RWPE2 (cell line): ENCODE measurements at regions not wholly inside any gene's neighbourhood (a gene's known extent, or its start where the extent isn't known, plus 50 kb on each side); places are given as distances from the start of the nearest gene placed in this dataset.

ENCODE experiments used
- ATAC-seq: fragments of 200-7000 bp; cut with Tn5 transposase; 3 replicates; pipeline ENCODE4 v1.9.1; 2021; ENCODE audit warnings: low read depth
- DNase-seq: peaks from one replicate; pipeline ENCODE4 v3.0.0-alpha.2; 2020; ENCODE audit warnings: low spot score
- H3K27ac ChIP-seq: fragments of 450-650 bp; 2 replicates; pipeline ENCODE4 v1.5.1; 2017; ENCODE audit warnings: mild to moderate bottlenecking; ENCODE audit not compliant: poor library complexity, severe bottlenecking
- H3K27me3 ChIP-seq: fragments of 250-450 bp; sonication (Bioruptor Pico); 2 replicates; pipeline ENCODE4 v1.5.1; 2021; ENCODE audit warnings: mild to moderate bottlenecking, moderate library complexity; ENCODE audit not compliant: insufficient read depth, poor library complexity, severe bottlenecking
- H3K36me3 ChIP-seq: fragments of 250-450 bp; sonication (Bioruptor Pico); 2 replicates; pipeline ENCODE4 v1.5.1; 2020; ENCODE audit warnings: low read depth, mild to moderate bottlenecking, moderate library complexity
- H3K4me1 ChIP-seq: fragments of 250-450 bp; sonication (Bioruptor Pico); 2 replicates; pipeline ENCODE4 v1.5.1; 2021; ENCODE audit warnings: mild to moderate bottlenecking, moderate library complexity; ENCODE audit not compliant: insufficient read depth, poor library complexity, severe bottlenecking
- H3K4me3 ChIP-seq: fragments of 250-450 bp; sonication (Bioruptor Pico); 2 replicates; pipeline ENCODE4 v1.5.1; 2021; ENCODE audit warnings: mild to moderate bottlenecking, moderate library complexity; ENCODE audit not compliant: severe bottlenecking
- H3K9me3 ChIP-seq: fragments of 250-450 bp; sonication (Bioruptor Pico); 2 replicates; pipeline ENCODE4 v1.5.1; 2021; ENCODE audit warnings: mild to moderate bottlenecking, moderate library complexity; ENCODE audit not compliant: severe bottlenecking
- TF ChIP-seq, protein P1 (sequence below): fragments of 450-650 bp; IDR thresholded peaks from one replicate; pipeline ENCODE4 v1.5.1; 2017; ENCODE audit warnings: mild to moderate bottlenecking, moderate library complexity; ENCODE audit not compliant: poor library complexity, severe bottlenecking

DNA sequence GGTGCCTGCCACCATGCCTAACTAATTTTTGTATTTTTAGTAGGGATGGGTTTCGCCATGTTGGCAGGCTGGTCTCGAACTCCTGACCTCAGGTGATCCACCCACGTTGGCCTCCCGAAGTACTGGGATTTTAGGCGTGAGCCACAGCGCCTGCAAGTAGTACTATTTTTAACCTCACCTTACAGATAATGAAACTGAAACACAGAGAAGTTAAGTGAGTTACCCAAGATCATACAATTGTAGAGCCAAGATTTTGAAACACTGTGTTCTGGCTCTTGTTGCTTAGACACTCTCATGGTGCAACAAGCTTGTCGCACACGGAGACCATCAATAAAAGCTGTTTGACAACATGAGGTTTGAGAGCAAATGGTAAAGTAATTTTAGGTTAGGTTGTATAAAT, 159.1 kb upstream of the LMNTD1 start:
- Histone ChIP-seq H3K4me1 (no peaks in the 10 kb centered on the region), H3K36me3 (no peaks in the 10 kb centered on the region), H3K27ac (no peak overlapping the region), H3K4me3 (no peak overlapping the region), H3K9me3 (no peaks in the 10 kb centered on the region), H3K27me3 (no peaks in the 10 kb centered on the region)
- TF ChIP-seq, protein P1, sequence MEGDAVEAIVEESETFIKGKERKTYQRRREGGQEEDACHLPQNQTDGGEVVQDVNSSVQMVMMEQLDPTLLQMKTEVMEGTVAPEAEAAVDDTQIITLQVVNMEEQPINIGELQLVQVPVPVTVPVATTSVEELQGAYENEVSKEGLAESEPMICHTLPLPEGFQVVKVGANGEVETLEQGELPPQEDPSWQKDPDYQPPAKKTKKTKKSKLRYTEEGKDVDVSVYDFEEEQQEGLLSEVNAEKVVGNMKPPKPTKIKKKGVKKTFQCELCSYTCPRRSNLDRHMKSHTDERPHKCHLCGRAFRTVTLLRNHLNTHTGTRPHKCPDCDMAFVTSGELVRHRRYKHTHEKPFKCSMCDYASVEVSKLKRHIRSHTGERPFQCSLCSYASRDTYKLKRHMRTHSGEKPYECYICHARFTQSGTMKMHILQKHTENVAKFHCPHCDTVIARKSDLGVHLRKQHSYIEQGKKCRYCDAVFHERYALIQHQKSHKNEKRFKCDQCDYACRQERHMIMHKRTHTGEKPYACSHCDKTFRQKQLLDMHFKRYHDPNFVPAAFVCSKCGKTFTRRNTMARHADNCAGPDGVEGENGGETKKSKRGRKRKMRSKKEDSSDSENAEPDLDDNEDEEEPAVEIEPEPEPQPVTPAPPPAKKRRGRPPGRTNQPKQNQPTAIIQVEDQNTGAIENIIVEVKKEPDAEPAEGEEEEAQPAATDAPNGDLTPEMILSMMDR = no peak
- DNase-seq (no peak), ATAC-seq (no peak)

DNA sequence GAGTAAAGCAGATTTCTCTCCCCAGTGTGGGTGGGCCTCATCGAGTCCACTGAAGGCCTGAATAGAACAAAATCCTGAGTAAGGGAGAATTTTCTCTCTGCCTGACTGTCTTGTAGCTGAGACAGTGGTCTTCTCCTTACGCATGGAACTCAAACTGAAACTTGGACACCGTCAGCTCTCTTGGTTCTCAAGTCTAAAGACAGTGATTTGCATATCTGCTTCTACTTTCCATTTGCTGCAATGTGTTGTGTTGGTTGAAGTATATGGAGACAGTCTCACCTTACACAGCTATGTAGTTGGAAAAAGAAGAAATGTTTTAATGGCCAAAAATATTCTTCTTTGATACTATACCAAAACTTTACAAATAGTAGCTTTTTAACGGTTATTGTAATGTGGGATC, 160.2 kb upstream of the LMNTD1 start:
- Histone ChIP-seq H3K27me3 (no peaks in the 10 kb centered on the region), H3K27ac (no peak overlapping the region), H3K36me3 (no peaks in the 10 kb centered on the region), H3K4me1 (no peaks in the 10 kb centered on the region), H3K9me3 (no peaks in the 10 kb centered on the region), H3K4me3 (no peak overlapping the region)
- no peak for ATAC-seq
- TF ChIP-seq, protein P1 = no peak
- no peak for DNase-seq

DNA sequence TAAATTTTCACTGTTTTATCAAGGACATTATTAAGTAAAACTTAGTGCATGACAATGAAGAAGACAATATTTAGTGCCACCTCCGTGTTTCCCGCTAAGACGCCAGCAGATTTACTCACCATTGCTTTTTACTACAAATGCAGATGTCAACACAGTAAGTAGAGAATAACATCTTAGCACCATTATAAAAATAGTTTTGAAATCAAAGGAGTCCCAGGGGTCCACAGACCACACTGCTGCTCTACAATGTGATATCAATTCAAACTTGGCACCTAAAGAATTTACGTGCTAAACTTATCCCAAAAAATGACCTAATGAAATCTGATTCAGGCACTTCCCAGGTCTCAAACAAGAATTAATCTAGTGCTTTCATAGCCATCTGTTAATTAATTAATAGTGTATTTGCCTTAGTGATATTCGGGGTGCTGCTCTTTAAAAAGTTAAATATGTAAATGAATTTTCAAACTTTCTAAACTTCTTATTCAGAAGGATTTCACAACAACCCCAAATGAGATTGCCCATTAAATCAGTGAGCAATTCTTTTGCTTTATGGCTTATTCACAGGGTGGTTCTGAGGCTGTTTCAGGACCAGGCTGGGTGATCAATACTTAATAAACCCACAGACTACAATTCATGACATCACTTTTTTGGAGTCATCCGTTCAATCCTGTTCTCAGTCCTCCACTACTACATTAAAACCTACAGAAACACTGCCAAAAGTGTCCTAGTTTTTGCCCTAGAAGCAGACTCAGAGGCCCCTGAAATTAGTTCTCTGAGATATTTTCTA, 161.3 kb upstream of the LMNTD1 start:
- no peaks in the 10 kb centered on the region for H3K36me3 ChIP-seq

DNA sequence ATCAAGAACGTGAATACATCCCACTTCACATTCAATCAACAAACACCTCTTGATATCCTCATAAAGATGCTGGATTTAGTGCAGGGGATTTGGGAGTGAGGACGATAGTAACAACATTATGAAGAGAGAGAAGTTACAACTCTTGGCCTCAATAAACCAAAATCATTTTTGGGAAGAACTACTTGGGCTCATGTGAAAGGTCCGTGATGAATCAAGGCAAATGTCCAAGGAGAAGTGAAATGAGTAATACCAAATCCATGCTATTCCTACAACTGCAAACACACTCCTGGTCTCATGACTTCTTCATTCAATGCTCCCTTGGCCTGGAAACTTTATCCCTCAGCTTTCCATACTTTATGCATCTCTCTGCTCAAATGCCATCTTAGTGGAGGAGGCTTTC, 162.0 kb upstream of the LMNTD1 start:
- Histone ChIP-seq H3K4me1 (no peaks in the 10 kb centered on the region), H3K27ac (no peak overlapping the region), H3K27me3 (no peaks in the 10 kb centered on the region), H3K9me3 (no peaks in the 10 kb centered on the region), H3K36me3 (no peaks in the 10 kb centered on the region), H3K4me3 (no peak overlapping the region)
- DNase-seq (no peak), ATAC-seq (no peak)
- TF ChIP-seq, protein P1 = no peak

More for the DNA sequence above, 161.3 kb upstream of the LMNTD1 start:
- DNase-seq (no peak), ATAC-seq (no peak)
- TF ChIP-seq, protein P1 = no peak
- Histone ChIP-seq H3K4me1 (no peaks in the 10 kb centered on the region), H3K27ac (no peak overlapping the region), H3K9me3 (no peaks in the 10 kb centered on the region), H3K27me3 (no peaks in the 10 kb centered on the region), H3K4me3 (no peak overlapping the region)

DNA sequence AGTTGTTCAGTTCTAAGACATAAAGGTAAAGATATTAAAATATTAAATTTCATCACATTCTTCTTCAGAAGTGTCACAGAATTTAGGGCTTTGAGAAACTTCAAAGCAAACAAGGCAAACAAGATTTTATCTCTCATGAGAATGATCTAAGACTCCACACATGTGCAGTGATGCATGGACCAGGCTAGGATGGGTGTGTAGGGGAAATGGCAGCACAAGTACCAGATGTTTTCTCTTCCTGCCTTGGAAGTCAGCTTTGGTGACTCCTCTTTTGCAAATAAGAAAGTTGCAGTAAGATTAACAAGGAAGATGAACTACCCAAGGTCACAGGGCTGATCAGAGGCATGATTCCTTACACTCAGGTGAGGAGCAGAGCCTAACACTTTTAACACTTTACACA, 163.8 kb upstream of the LMNTD1 start:
- no peaks in the 10 kb centered on the region for H3K4me1 ChIP-seq
- DNase-seq (no peak), ATAC-seq (no peak)
- TF ChIP-seq, protein P1 = no peak
- no peaks in the 10 kb centered on the region for H3K9me3 ChIP-seq
- no peaks in the 10 kb centered on the region for H3K27me3 ChIP-seq
- H3K36me3 ChIP-seq = no peaks in the 10 kb centered on the region
- no peak overlapping the region for H3K27ac ChIP-seq
- H3K4me3 ChIP-seq = no peak overlapping the region
